Retinal pigment epithelial cell (primary cell): ENCODE measurements at regions not wholly inside any gene's neighbourhood (a gene's known extent, or its start where the extent isn't known, plus 50 kb on each side); places are given as distances from the start of the nearest gene placed in this dataset.

Experiments
- DNase-seq: peaks from one replicate; pipeline ENCODE4 v3.0.0-alpha.2; 2010; ENCODE audit warnings: low read depth
- H3K4me3 ChIP-seq: 2 replicates; pipeline ENCODE4 v1.5.1; 2011; ENCODE audit warnings: mild to moderate bottlenecking, low read length, control low read depth, moderate library complexity
- TF ChIP-seq, protein P1 (sequence below): conservative IDR thresholded peaks from 2 replicates; pipeline ENCODE4 v1.5.1; 2011; ENCODE audit warnings: low read depth, low read length, control low read depth, inconsistent platforms

DNA sequence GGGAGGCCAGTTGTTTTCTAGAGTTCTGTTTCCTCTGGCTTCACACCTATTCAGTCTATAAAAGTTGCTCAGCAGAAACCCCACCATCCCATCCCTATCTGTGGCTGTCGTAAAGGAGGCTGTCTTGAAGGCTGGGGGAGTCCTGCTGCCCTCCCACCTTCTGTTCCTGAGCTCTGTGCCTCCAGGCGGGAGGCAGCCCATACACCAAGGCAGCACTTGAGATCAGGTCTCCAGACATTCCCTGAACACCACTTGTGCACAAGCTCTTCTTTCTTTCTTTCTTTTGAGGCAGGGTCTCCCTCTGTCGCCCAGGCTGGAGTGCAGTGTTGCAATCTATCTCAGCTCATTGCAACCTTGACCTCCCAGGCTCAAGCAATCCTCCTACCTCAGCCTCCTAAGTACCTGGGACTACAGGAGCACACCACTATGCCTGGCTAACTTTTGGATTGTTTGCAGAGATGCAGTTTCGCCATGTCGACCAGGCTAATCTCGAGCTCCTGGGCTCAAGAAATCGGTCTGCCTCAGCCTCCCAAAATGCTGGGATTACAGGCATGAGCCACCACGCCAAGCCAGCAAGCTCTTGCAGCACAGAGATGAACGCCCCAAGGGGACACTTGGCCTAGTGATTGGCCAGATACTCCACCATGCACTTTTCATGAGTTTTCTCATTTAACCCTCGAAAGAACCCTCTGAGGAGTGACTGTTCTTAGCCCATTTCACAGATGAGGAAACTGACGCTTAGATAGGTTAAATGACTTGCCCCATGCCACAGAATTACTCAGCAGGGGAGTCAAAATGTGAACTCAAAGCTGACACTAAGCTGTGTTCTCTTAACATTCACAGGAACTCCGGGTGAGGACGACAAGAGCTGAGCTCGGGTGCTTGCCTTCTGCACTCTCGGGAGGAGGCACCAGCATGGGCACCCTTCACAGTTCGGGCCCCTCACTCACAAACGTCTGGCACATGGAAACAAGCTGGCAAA is 55.8 kb upstream of the ENPP6 start:
- DNase-seq, result no peak
- no peak overlapping the region for H3K4me3 ChIP-seq
- TF ChIP-seq, protein P1, sequence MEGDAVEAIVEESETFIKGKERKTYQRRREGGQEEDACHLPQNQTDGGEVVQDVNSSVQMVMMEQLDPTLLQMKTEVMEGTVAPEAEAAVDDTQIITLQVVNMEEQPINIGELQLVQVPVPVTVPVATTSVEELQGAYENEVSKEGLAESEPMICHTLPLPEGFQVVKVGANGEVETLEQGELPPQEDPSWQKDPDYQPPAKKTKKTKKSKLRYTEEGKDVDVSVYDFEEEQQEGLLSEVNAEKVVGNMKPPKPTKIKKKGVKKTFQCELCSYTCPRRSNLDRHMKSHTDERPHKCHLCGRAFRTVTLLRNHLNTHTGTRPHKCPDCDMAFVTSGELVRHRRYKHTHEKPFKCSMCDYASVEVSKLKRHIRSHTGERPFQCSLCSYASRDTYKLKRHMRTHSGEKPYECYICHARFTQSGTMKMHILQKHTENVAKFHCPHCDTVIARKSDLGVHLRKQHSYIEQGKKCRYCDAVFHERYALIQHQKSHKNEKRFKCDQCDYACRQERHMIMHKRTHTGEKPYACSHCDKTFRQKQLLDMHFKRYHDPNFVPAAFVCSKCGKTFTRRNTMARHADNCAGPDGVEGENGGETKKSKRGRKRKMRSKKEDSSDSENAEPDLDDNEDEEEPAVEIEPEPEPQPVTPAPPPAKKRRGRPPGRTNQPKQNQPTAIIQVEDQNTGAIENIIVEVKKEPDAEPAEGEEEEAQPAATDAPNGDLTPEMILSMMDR, result no peak

DNA sequence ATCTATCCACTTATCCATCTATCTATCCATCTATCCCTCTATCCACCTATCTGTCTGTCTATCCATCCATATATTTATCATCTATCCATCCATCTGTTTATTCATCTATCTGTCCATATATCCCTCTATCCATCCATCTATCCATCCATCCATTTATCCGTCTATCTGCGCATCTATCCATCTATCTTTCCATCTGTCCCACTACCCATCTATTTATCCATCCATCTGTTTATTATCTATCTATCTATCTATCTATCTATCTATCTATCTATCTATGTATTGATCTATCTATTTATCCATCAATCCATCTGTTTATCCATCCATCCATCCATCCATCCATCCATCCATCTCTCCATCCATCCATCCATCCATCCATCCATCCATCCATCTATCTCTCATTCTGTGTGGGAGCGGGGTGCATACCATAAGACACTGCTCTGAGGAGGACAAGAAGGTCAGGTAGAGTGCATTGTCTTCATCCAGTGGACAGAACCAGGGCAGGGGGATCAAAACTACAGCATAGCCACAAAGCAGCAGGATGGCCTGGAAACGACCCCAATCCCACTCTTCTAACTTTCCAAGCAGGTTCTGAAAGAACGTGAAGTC is 53.2 kb upstream of the ENPP6 start:
- H3K4me3 ChIP-seq, result no peak overlapping the region
- TF ChIP-seq, protein P1, result no peak
- DNase-seq, result no peak

DNA sequence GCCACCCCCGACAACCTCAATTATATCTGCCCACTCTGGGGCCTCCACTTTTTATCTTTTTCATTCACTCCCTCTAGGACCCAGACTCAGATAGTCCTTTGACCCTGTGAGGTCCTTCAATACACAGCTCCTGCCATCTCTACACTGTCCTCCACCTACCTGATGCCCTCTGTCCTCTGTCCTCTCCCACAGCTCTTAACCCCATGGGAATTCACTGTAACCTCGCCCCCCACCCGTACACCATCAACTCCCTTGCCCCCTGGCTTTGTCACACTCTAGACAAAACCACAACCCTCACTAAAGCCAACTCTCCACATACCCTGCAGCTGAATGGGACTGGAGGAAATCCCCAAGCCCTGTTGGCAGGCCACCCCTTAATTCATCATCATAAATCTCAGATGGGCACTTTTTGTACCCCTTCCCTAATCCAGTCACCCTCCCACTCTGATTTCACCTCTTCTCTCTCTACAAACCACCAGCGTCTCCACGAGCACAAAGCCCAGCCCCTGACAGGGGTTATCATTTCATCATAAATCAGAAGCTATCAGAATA is 52.3 kb upstream of the ENPP6 start:
- H3K4me3 ChIP-seq, result no peak overlapping the region
- no peak for DNase-seq
- TF ChIP-seq, protein P1, result no peak

DNA sequence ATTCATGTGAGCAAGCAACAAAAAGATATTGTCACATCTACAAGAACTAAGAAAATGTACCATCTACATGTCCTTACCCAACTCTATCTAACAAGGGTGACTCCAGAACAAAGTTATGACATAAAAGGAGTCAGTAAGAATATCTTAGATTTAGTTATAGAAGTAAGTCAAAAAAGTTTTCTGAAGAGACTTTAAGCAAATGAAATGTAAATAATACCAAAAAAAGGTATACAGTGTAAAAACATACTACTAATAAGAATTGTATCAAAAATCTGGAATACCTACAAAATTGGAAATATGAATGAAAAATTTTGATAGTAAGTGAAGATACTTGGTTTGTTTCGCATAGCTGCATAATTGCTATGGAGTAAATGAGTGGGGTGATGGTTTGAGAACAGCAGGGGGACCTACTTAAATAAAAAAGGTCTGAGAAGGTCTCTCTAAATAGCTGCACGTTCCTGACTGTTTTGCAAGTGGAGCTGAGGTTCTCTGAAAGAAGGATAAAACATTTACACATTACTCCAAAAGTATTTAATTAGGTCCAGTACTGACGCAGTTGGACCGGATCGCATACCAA is 51.0 kb upstream of the ENPP6 start:
- no peak overlapping the region for H3K4me3 ChIP-seq
- TF ChIP-seq, protein P1, result no peak
- DNase-seq, result no peak

DNA sequence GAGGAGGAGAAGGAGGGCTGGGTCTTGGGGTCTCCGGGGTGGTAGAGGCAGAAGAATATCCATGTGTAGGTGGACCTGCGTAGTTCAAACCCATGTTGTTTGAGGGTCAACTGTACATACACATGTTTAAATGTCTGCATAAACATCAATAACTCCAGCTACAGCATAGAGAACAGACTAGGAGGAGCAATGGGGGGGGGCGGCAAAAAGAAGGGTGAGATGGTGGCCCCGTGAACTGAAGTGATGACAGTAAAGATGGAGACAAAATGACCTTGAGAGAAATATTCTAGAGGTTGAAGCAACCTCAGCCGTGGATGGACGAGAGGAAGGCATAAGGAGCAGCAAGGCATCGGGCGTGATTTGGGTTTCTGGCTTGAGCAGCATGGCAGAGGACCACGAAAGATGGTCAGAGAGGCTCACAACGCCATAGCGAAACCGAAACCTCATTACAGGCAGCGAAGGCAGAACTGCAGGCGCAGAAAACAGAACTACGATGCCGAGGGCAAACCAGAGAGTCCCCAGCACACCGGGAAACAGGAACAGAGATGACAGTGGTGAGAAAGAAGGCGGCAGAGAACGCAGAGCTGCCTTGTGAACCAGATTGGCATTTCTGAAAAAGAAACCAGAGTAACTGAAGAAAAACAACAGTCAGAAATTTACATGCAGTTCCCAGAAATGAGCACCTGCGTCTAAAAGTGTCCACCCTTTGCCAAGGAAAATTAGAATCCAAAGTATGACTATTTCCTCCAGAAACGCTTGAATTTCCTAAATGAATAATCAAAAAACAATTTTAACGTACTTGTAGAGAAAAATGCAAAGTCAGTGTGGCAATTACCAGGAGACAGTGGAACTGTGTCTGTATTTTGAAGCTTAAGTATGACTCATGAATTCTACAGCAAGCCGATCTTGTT is 50.3 kb upstream of the ENPP6 start:
- no peak overlapping the region for H3K4me3 ChIP-seq
- TF ChIP-seq, protein P1, result no peak
- peak; percentile 89 for DNase-seq
